Spleen (tissue), 11 donors: ENCODE measurements at regions not wholly inside any gene's neighbourhood (a gene's known extent, or its start where the extent isn't known, plus 50 kb on each side); places are given as distances from the start of the nearest gene placed in this dataset.

Source experiments
- DNase-seq: peaks from one replicate; pipeline ENCODE4 v3.0.0-alpha.2; 2020
- H3K27ac ChIP-seq, 8 donors: fragments of 200-600 bp; sonication (generic) in 7 of 8; 1 replicate in 4 of 8; 2 replicates in 4 of 8; pipeline versions ENCODE4 v1.5.0 to v1.8.0; 2016 to 2021; ENCODE audit warnings: inconsistent platforms in 4 of 8, mild to moderate bottlenecking in 4 of 8, moderate library complexity in 1 of 8
- H3K27me3 ChIP-seq, 7 donors: fragments of 200-600 bp; sonication (generic) in 6 of 7; replicated peaks in 1 of 7; 1 replicate in 4 of 7; 2 replicates in 3 of 7; pipeline versions ENCODE4 v1.5.0 to v1.8.0; 2016 to 2021; ENCODE audit warnings: inconsistent platforms in 3 of 7, mild to moderate bottlenecking in 1 of 7
- H3K36me3 ChIP-seq, 6 donors: fragments of 200-600 bp; sonication (generic) in 5 of 6; 1 replicate in 4 of 6; 2 replicates in 2 of 6; pipeline versions ENCODE4 v1.5.0 to v1.8.0; 2016 to 2021; ENCODE audit warnings: inconsistent platforms in 2 of 6
- H3K4me1 ChIP-seq, 6 donors: fragments of 200-600 bp; sonication (generic) in 5 of 6; 1 replicate in 3 of 6; 2 replicates in 3 of 6; pipeline versions ENCODE4 v1.5.0 to v1.8.0; 2016 to 2021; ENCODE audit warnings: inconsistent platforms in 3 of 6
- H3K4me3 ChIP-seq, 8 donors: fragments of 200-600 bp; sonication (generic) in 7 of 8; 1 replicate in 4 of 8; 2 replicates in 4 of 8; pipeline versions ENCODE4 v1.5.0 to v1.8.0; 2016 to 2021; ENCODE audit warnings: inconsistent platforms in 4 of 8, mild to moderate bottlenecking in 4 of 8, moderate library complexity in 2 of 8
- H3K9me3 ChIP-seq, 8 donors: fragments of 200-600 bp; sonication (generic) in 7 of 8; 1 replicate in 4 of 8; 2 replicates in 4 of 8; pipeline versions ENCODE4 v1.5.0 to v1.8.0; 2016 to 2021; ENCODE audit warnings: inconsistent platforms in 4 of 8
- CTCF ChIP-seq, 11 experiments: fragments of 200-600 bp in 7 of 11; fragments of 450-650 bp in 4 of 11; sonication (generic) in 4 of 11; IDR thresholded peaks in 8 of 11; conservative IDR thresholded peaks in 3 of 11; 1 replicate in 7 of 11; 2 replicates in 4 of 11; pipeline versions ENCODE4 v1.4.0 to v1.8.0; 2016 to 2021; ENCODE audit warnings: antibody characterized with exemption in 11 of 11, inconsistent platforms in 4 of 11, mild to moderate bottlenecking in 1 of 11
- POLR2A ChIP-seq, 3 donors: fragments of 450-650 bp; IDR thresholded peaks; one replicate each; pipeline ENCODE4 v1.5.1; 2017; ENCODE audit warnings: antibody characterized with exemption in 3 of 3, mild to moderate bottlenecking in 1 of 3
- POLR2AphosphoS5 ChIP-seq, 3 donors: sonication (generic); formaldehyde crosslinking; IDR thresholded peaks; one replicate each; pipeline ENCODE4 v1.5.1; 2017; ENCODE audit warnings: antibody characterized with exemption in 3 of 3
- WGBS, 5 donors: extraction: QIAGEN DNeasy Blood & Tissue Kit in 3 of 5; methylation state at CpG; one replicate each; pipeline versions ENCODE4 v1.1.5 to v1.1.7; 2013 to 2018; 5-methylcytosine and 5-hydroxymethylcytosine counted together
- intact Hi-C: fragments of 100-400 bp; cut with DNase I; formaldehyde crosslinking; loops from one replicate; pipeline ENCODE4 v1.15.0; 2023; ENCODE audit warnings: low total_unique reads
- donor health status: healthy with polysubstance abuse.
- donor health status: DM: no; HTN: no; CAD: no; lungs with moderate emphysema.
- donor health status: DM: no; HTN: no; CAD: no.
- donor health status: Bipolar disorder and iron deficiency.
- donor health status: healthy.
- donor health status: DM: no; HTN: no; CAD: no.
- donor health status: DM: yes; HTN: yes; CAD: no.

DNA sequence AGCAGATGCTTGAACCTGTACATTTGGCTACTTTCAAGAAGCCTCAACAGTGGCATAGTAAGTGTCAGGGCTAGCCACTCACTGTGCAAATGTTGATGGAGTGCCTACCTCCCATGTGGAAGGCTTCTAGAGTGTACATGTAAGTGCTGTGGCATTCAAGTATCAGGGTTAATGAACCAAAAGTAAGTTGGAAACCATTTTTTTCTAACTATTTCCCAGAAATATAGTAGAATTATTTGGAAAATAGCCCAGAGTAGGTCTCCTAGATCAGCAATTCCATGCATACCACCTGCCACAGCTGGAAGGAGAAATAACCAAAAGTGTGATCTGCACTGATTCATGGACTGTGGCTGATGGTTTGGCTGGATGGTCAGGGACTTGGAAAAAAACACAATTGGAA is 53.3 kb downstream of the FOXD1 start:
- no peaks in the 10 kb centered on the region for H3K9me3 ChIP-seq
- no peak for TF ChIP-seq POLR2AphosphoS5 (IDR thresholded peaks at IDR 0.05)
- no peak for TF ChIP-seq CTCF (IDR thresholded peaks at IDR 0.05 in 8 of 11, conservative IDR thresholded peaks at IDR 0.05 in 3 of 11)
- TF ChIP-seq POLR2A (IDR thresholded peaks at IDR 0.05): no peak
- no peaks in the 10 kb centered on the region for H3K36me3 ChIP-seq

DNA sequence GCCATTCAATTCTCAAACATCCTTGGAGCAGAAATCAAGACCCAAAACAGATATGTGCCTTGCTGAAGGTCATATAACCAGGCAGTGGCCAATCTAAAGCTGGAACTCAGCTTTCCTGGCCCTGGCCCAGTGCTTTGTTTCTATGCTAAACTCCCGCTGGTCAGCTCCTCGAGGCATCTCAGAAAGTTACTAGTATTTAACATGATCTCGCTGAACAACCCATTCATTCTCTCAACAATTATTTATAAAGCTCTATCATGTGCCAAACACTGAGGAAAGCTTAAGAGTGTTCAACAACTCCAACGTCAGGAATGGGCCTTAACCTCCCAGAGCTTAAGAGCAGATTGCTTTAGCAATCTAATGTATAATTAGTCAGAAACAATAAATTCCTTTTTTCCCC is 54.0 kb downstream of the FOXD1 start:
- Histone ChIP-seq H3K36me3 (no peaks in the 10 kb centered on the region), H3K27ac (no peak overlapping the region), H3K27me3 (peaks cover 0 to 36% (median 0%) of the 10 kb centered on the region in 7 donors), H3K4me1 (no peaks in the 10 kb centered on the region), H3K4me3 (no peak overlapping the region), H3K9me3 (no peaks in the 10 kb centered on the region)
- TF ChIP-seq CTCF (IDR thresholded peaks at IDR 0.05 in 8 of 11, conservative IDR thresholded peaks at IDR 0.05 in 3 of 11): no peak
- no peak for TF ChIP-seq POLR2A (IDR thresholded peaks at IDR 0.05)
- TF ChIP-seq POLR2AphosphoS5 (IDR thresholded peaks at IDR 0.05): no peak
- intact Hi-C loops: no loop called here
- DNase-seq: no peak
- 67 to 86% (median 79%) methylated on average over 4 of the region's 4 CpGs for WGBS, 5 donors

More for the DNA sequence above, 53.3 kb downstream of the FOXD1 start:
- H3K27ac ChIP-seq: no peak overlapping the region
- H3K4me3 ChIP-seq: no peak overlapping the region
- no peaks in the 10 kb centered on the region for H3K4me1 ChIP-seq
- H3K27me3 ChIP-seq: peaks cover 0 to 39% (median 0%) of the 10 kb centered on the region in 7 donors
- intact Hi-C loops: no loop called here
- DNase-seq: no peak

GRCh38 chr5:73393611-73394489 is 54.7 kb downstream of the FOXD1 start:
- DNase-seq: no peak
- H3K27ac ChIP-seq: no peak overlapping the region
- H3K9me3 ChIP-seq: no peaks in the 10 kb centered on the region
- intact Hi-C loops: no loop called here
- WGBS, 5 donors: 84 to 94% (median 90%) methylated on average over 2 of the region's 2 CpGs
- peaks cover 0 to 39% (median 0%) of the 10 kb centered on the region in 7 donors for H3K27me3 ChIP-seq
- TF ChIP-seq CTCF (IDR thresholded peaks at IDR 0.05 in 8 of 11, conservative IDR thresholded peaks at IDR 0.05 in 3 of 11) (no peak), POLR2AphosphoS5 (IDR thresholded peaks at IDR 0.05) (no peak), POLR2A (IDR thresholded peaks at IDR 0.05) (no peak)
- H3K36me3 ChIP-seq: no peaks in the 10 kb centered on the region
- H3K4me3 ChIP-seq: no peak overlapping the region
- H3K4me1 ChIP-seq: peaks cover 0 to 1% (median 0%) of the 10 kb centered on the region in 6 donors

- TF ChIP-seq POLR2AphosphoS5 (IDR thresholded peaks at IDR 0.05) (no peak), CTCF (IDR thresholded peaks at IDR 0.05 in 8 of 11, conservative IDR thresholded peaks at IDR 0.05 in 3 of 11) (no peak), POLR2A (IDR thresholded peaks at IDR 0.05) (no peak)
- H3K4me1 ChIP-seq: peaks cover 0 to 12% (median 5%) of the 10 kb centered on the region in 6 donors
- 49 to 80% (median 70%) methylated on average over 3 of the region's 3 CpGs for WGBS, 5 donors
- DNase-seq: no peak
- H3K27me3 ChIP-seq: peaks cover 0 to 35% (median 0%) of the 10 kb centered on the region in 7 donors
- intact Hi-C loops: no loop called here
- no peak overlapping the region for H3K27ac ChIP-seq
- H3K36me3 ChIP-seq: no peaks in the 10 kb centered on the region
- no peak overlapping the region for H3K4me3 ChIP-seq
- H3K9me3 ChIP-seq: no peaks in the 10 kb centered on the region
Measured at GRCh38 chr5:73392775-73393174, 55.8 kb downstream of the FOXD1 start.
